SK-N-SH (cell line): ENCODE measurements at regions not wholly inside any gene's neighbourhood (a gene's known extent, or its start where the extent isn't known, plus 50 kb on each side); places are given as distances from the start of the nearest gene placed in this dataset.

Experiments
- CHD2 ChIP-seq: fragments of 150-350 bp; IDR thresholded peaks from 2 replicates; pipeline ENCODE4 v1.6.1; 2018; ENCODE audit warnings: low read length; ENCODE audit not compliant: partially characterized antibody
- EP300 ChIP-seq, 2 experiments: IDR thresholded peaks; 2 replicates each; pipeline versions ENCODE4 v1.4.0 to v1.6.1; 2012; ENCODE audit warnings: borderline replicate concordance in 1 of 2, low read depth in 1 of 2, low read length in 1 of 2
- GABPA ChIP-seq: IDR thresholded peaks from 2 replicates; pipeline ENCODE4 v1.4.0; 2012; ENCODE audit warnings: low read depth, mild to moderate bottlenecking
- GATA2 ChIP-seq: sonication (generic); formaldehyde crosslinking; IDR thresholded peaks from 2 replicates; pipeline ENCODE4 v1.5.0; 2020; ENCODE audit warnings: mild to moderate bottlenecking, missing genetic modification reagents
- JUND ChIP-seq: IDR thresholded peaks from 2 replicates; pipeline ENCODE4 v1.4.0; 2012
- NFIC ChIP-seq: IDR thresholded peaks from 2 replicates; pipeline ENCODE4 v1.4.0; 2012; ENCODE audit warnings: borderline replicate concordance
- NRF1 ChIP-seq: IDR thresholded peaks from 2 replicates; pipeline ENCODE4 v1.6.1; 2012; ENCODE audit warnings: low read depth, mild to moderate bottlenecking, low read length
- TF ChIP-seq, protein P1 (sequence below): fragments of 200-600 bp; sonication (generic); IDR thresholded peaks from 2 replicates; pipeline ENCODE4 v1.6.1; 2017; ENCODE audit warnings: antibody characterized with exemption, mild to moderate bottlenecking, moderate library complexity
- TF ChIP-seq, protein P2 (sequence below): fragments of 150-350 bp; IDR thresholded peaks from 2 replicates; pipeline ENCODE4 v1.6.1; 2017; ENCODE audit warnings: antibody characterized with exemption, low read length, low read depth, borderline replicate concordance
- TF ChIP-seq, protein P3 (sequence below): IDR thresholded peaks from 2 replicates; pipeline ENCODE4 v1.4.0; 2012; ENCODE audit warnings: low read depth
- TF ChIP-seq, protein P4 (sequence below): IDR thresholded peaks from 2 replicates; pipeline ENCODE4 v1.4.0; 2012; ENCODE audit warnings: low read depth, borderline replicate concordance

DNA sequence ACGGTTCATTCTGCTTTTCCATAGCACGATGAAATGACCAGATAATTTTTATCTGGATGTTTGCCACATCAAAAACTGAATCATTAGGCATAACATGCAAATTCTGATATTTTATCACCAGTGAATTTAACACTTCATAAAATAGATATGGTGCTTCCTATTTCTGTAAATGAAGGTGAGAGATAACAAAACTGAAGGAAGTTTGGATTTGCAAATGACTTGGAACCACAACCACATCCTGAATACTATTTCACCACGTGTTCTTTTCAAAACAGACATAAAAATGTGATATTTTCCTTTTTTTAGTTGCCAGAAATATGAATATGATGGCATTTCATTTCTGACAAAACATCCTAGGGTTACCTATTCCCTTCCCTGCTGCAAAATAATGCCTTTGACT, 146.1 kb downstream of the EDN1 start:
- TF ChIP-seq, protein P1, sequence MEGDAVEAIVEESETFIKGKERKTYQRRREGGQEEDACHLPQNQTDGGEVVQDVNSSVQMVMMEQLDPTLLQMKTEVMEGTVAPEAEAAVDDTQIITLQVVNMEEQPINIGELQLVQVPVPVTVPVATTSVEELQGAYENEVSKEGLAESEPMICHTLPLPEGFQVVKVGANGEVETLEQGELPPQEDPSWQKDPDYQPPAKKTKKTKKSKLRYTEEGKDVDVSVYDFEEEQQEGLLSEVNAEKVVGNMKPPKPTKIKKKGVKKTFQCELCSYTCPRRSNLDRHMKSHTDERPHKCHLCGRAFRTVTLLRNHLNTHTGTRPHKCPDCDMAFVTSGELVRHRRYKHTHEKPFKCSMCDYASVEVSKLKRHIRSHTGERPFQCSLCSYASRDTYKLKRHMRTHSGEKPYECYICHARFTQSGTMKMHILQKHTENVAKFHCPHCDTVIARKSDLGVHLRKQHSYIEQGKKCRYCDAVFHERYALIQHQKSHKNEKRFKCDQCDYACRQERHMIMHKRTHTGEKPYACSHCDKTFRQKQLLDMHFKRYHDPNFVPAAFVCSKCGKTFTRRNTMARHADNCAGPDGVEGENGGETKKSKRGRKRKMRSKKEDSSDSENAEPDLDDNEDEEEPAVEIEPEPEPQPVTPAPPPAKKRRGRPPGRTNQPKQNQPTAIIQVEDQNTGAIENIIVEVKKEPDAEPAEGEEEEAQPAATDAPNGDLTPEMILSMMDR = no peak
- TF ChIP-seq JUND (no peak), EP300 (IDR thresholded peaks at IDR 0.05; ENCODE audit: borderline replicate concordance in 1 of 2, low read depth in 1 of 2, low read length in 1 of 2) (no peak), CHD2 (no peak), GATA2 (CRISPR knock-in tag) (no peak), NFIC (no peak), NRF1 (no peak), GABPA (no peak)
- TF ChIP-seq, protein P2, sequence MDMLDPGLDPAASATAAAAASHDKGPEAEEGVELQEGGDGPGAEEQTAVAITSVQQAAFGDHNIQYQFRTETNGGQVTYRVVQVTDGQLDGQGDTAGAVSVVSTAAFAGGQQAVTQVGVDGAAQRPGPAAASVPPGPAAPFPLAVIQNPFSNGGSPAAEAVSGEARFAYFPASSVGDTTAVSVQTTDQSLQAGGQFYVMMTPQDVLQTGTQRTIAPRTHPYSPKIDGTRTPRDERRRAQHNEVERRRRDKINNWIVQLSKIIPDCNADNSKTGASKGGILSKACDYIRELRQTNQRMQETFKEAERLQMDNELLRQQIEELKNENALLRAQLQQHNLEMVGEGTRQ = no peak
- TF ChIP-seq, protein P3, sequence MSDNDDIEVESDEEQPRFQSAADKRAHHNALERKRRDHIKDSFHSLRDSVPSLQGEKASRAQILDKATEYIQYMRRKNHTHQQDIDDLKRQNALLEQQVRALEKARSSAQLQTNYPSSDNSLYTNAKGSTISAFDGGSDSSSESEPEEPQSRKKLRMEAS = no peak
- TF ChIP-seq, protein P4, sequence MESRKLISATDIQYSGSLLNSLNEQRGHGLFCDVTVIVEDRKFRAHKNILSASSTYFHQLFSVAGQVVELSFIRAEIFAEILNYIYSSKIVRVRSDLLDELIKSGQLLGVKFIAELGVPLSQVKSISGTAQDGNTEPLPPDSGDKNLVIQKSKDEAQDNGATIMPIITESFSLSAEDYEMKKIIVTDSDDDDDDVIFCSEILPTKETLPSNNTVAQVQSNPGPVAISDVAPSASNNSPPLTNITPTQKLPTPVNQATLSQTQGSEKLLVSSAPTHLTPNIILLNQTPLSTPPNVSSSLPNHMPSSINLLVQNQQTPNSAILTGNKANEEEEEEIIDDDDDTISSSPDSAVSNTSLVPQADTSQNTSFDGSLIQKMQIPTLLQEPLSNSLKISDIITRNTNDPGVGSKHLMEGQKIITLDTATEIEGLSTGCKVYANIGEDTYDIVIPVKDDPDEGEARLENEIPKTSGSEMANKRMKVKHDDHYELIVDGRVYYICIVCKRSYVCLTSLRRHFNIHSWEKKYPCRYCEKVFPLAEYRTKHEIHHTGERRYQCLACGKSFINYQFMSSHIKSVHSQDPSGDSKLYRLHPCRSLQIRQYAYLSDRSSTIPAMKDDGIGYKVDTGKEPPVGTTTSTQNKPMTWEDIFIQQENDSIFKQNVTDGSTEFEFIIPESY = no peak
